ENCODE measurements at regions not wholly inside any gene's neighbourhood (a gene's known extent, or its start where the extent isn't known, plus 50 kb on each side); places are given as distances from the start of the nearest gene placed in this dataset.

DNA sequence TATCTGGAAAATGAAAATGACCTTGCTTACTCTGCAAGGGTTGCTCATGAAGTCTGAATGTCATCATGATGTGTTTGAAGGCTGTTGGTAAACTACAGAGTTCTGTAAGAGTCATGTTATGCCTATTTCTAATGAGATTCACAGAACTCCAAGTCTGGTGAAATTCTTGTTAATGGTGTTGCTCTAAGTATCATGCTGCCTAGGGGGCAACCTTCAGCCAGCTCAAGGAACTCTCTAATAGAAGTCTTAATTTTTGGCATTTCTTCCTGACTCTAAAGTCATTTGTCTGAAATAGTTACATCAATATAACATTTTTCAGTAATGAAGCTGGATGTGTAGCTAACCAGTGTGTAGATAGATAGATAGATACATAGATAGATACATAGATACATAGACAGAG lies 302.8 kb downstream of the FAT3 start:
- no peak overlapping the region for H3K4ac ChIP-seq (replicated peaks; ENCODE audit: insufficient read length, low read depth, low read length)
- H3K27me3 ChIP-seq (replicated peaks in 1 of 4; ENCODE audit: control insufficient read depth in 3 of 4, extremely low read depth in 1 of 4, insufficient read depth in 3 of 4, low read length in 3 of 4): no peaks in the 10 kb centered on the region
- no peak overlapping the region for H4K5ac ChIP-seq (ENCODE audit: insufficient read length, low read depth, low read length)
- no peak overlapping the region for H3K56ac ChIP-seq (replicated peaks; ENCODE audit: insufficient read length, low read depth, low read length)
- POLR2A ChIA-PET (ENCODE audit: partially characterized antibody): no interaction called here
- no peaks in the 10 kb centered on the region for H3K79me1 ChIP-seq (ENCODE audit: low read depth, low read length)
- H3K4me2 ChIP-seq (ENCODE audit: insufficient read depth in 1 of 2, low read depth in 2 of 2, low read length in 2 of 2): no peak overlapping the region
- CTCF ChIA-PET (ENCODE audit: partially characterized antibody): interaction anchor here (0.6 to 2.5 kb wide), 15 partner anchors 9 to 372 kb away, joined by 3 to 14 read pairs (median 3); no protein-coding TSS in a partner anchor
- no peak overlapping the region for H2AK5ac ChIP-seq (ENCODE audit: low read depth, low read length)
- no peak overlapping the region for H2BK15ac ChIP-seq (ENCODE audit: low read length)
- H2BK5ac ChIP-seq (ENCODE audit: low read depth, low read length): no peak overlapping the region
- H3K9me3 ChIP-seq (ENCODE audit: insufficient read depth in 2 of 2, low read depth in 1 of 2, low read length in 1 of 2): no peaks in the 10 kb centered on the region
- H3K18ac ChIP-seq (ENCODE audit: extremely low read depth, low read length): no peak overlapping the region
- H2BK12ac ChIP-seq (ENCODE audit: low read depth, low read length): no peak overlapping the region
- H3K14ac ChIP-seq (ENCODE audit: insufficient read length): no peak overlapping the region
- FAIRE-seq: no peak
- TF ChIP-seq CBX8 (IDR thresholded peaks at IDR 0.05; ENCODE audit: borderline replicate concordance, low read depth, low read length): no peak
- TF ChIP-seq CTCF (IDR thresholded peaks at IDR 0.05; ENCODE audit: control extremely low read depth in 1 of 3, insufficient read depth in 1 of 3, low read depth in 1 of 3, low read length in 3 of 3): peak in 1 of 3 experiments; percentile 23; a peak in 2 of 4 replicates
- peak; percentile 27 to 39; a peak in 3 of 4 replicates for TF ChIP-seq RAD21 (IDR thresholded peaks at IDR 0.05 in 1 of 2, conservative IDR thresholded peaks at IDR 0.05 in 1 of 2; ENCODE audit: low read depth in 2 of 2, low read length in 2 of 2)
- no peak overlapping the region for H3K27ac ChIP-seq (ENCODE audit: low read depth, low read length)
- H3K9ac ChIP-seq (replicated peaks in 1 of 4; ENCODE audit: extremely low read depth in 1 of 4, low read depth in 3 of 4, low read length in 3 of 4): no peak overlapping the region
- peaks cover 0 to 11% (median 4%) of the 10 kb centered on the region in 4 experiments; a peak in 2 of 7 replicates for H3K4me1 ChIP-seq (replicated peaks in 1 of 4; ENCODE audit: control insufficient read depth in 3 of 4, insufficient read depth in 4 of 4, low read length in 3 of 4)
- no peak overlapping the region for H2AFZ ChIP-seq (ENCODE audit: low read length)
- no peak overlapping the region for H4K8ac ChIP-seq (ENCODE audit: extremely low read depth, insufficient read depth, low read length)
- H3K4me3 ChIP-seq (ENCODE audit: extremely low read depth in 1 of 4, insufficient read depth in 2 of 4, low read depth in 3 of 4, low read length in 4 of 4): no peak overlapping the region
- H4K20me1 ChIP-seq (replicated peaks in 1 of 2; ENCODE audit: control insufficient read depth in 1 of 2, insufficient read depth in 2 of 2, low read length in 2 of 2): no peaks in the 10 kb centered on the region
- H2BK20ac ChIP-seq (ENCODE audit: low read length): no peak overlapping the region
- peaks cover 0 to 2% (median 0%) of the 10 kb centered on the region in 4 experiments; a peak in 1 of 8 replicates for H3K36me3 ChIP-seq (ENCODE audit: control insufficient read depth in 2 of 4, insufficient read depth in 4 of 4, low read length in 3 of 4)
- no peak overlapping the region for H4K91ac ChIP-seq (replicated peaks; ENCODE audit: insufficient read length, low read length)
- H3K23me2 ChIP-seq (ENCODE audit: low read depth, low read length): no peaks in the 10 kb centered on the region
- no peaks in the 10 kb centered on the region for H3K79me2 ChIP-seq (ENCODE audit: control insufficient read depth in 1 of 2, insufficient read depth in 2 of 2, low read length in 2 of 2)
- H2BK120ac ChIP-seq (replicated peaks; ENCODE audit: low read depth, low read length): no peak overlapping the region
- no peak overlapping the region for H3K23ac ChIP-seq (ENCODE audit: insufficient read length)
- no peak for DNase-seq (ENCODE audit: low read depth in 1 of 2, low spot score in 2 of 2)
